ENCODE measurements at regions not wholly inside any gene's neighbourhood (a gene's known extent, or its start where the extent isn't known, plus 50 kb on each side); places are given as distances from the start of the nearest gene placed in this dataset.

DNA sequence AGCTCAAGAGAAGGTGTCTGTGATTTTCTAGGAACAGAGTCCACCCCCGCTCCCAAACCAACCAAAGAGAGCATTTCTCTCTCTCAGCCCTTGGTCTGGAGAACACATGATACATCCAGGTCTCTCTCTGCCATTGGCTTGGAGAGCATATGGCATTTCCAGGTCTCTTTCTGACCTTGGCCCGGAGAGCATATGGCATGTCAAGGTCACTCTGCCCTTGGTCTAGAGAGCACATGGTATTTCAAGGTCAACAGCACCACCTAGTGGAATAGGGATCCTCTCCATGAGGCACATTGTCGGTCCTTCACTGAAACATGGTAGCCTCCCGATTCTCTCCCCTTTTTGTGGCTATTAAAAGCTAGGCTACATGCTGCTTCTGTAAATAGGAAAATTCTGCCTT is 437.7 kb upstream of the OLFM3 start:
- Histone ChIP-seq H3K9me3 (no peaks in the 10 kb centered on the region), H3K4me1 (replicated peaks) (no peaks in the 10 kb centered on the region), H3K36me3 (no peaks in the 10 kb centered on the region), H3K27me3 (replicated peaks; ENCODE audit: insufficient read depth) (no peaks in the 10 kb centered on the region), H3K4me3 (no peak overlapping the region), H3K27ac (no peak overlapping the region)
- no peak for DNase-seq (ENCODE audit: low spot score)
- intact Hi-C loops (cut with DNase I) = no loop called here
- TF ChIP-seq POLR2A (IDR thresholded peaks at IDR 0.05) = no peak
- TF ChIP-seq, protein P1, sequence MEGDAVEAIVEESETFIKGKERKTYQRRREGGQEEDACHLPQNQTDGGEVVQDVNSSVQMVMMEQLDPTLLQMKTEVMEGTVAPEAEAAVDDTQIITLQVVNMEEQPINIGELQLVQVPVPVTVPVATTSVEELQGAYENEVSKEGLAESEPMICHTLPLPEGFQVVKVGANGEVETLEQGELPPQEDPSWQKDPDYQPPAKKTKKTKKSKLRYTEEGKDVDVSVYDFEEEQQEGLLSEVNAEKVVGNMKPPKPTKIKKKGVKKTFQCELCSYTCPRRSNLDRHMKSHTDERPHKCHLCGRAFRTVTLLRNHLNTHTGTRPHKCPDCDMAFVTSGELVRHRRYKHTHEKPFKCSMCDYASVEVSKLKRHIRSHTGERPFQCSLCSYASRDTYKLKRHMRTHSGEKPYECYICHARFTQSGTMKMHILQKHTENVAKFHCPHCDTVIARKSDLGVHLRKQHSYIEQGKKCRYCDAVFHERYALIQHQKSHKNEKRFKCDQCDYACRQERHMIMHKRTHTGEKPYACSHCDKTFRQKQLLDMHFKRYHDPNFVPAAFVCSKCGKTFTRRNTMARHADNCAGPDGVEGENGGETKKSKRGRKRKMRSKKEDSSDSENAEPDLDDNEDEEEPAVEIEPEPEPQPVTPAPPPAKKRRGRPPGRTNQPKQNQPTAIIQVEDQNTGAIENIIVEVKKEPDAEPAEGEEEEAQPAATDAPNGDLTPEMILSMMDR (IDR thresholded peaks at IDR 0.05) = no peak
- whole genome bisulfite sequencing = 68% methylated on average over 4 of the region's 4 CpGs

- WGBS = 100% methylated on average over 1 of the region's 1 CpG
- intact Hi-C loops (cut with DNase I) = no loop called here
- H3K36me3 ChIP-seq = no peaks in the 10 kb centered on the region
- no peaks in the 10 kb centered on the region for H3K9me3 ChIP-seq
- no peaks in the 10 kb centered on the region for H3K4me1 ChIP-seq (replicated peaks)
- no peak overlapping the region for H3K4me3 ChIP-seq
- TF ChIP-seq, protein P1 (IDR thresholded peaks at IDR 0.05) = no peak
- TF ChIP-seq POLR2AphosphoS5 (IDR thresholded peaks at IDR 0.05) = no peak
- H3K27me3 ChIP-seq (replicated peaks; ENCODE audit: insufficient read depth) = no peaks in the 10 kb centered on the region
- H3K27ac ChIP-seq = no peak overlapping the region
- no peak for DNase-seq (ENCODE audit: low spot score)
These were observed 434.5 kb upstream of the OLFM3 start for GRCh38 chr1:102431253-102431652.

DNA sequence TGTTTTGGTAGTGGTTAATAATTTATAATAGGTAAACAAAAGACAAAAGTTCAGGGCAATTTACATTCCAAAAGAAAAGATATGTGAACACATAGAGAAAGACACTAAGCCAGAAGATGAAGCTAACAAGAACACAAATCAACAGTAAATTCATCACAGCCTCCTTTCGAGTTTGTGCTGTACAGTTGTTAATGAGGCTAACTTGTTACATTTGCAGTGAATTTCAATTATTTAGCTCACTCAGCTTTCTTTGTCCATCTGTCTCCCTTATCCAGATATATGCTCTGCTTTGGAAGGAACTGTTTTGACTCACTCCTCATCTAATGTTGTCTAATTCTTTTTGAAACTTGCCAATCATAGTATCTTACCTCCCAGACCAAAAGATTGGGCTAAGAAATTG is 423.3 kb upstream of the OLFM3 start:
- WGBS = 47% methylated on average over 1 of the region's 1 CpG
- intact Hi-C loops (cut with DNase I) = no loop called here

More for the DNA sequence above, 423.3 kb upstream of the OLFM3 start:
- no peak for DNase-seq (ENCODE audit: low spot score)
- Histone ChIP-seq H3K4me3 (no peak overlapping the region), H3K27me3 (replicated peaks; ENCODE audit: insufficient read depth) (no peaks in the 10 kb centered on the region), H3K27ac (no peak overlapping the region), H3K9me3 (no peaks in the 10 kb centered on the region), H3K4me1 (replicated peaks) (no peaks in the 10 kb centered on the region), H3K36me3 (no peaks in the 10 kb centered on the region)
- TF ChIP-seq POLR2AphosphoS5 (IDR thresholded peaks at IDR 0.05) (no peak), POLR2A (IDR thresholded peaks at IDR 0.05) (no peak)
- TF ChIP-seq, protein P1 (IDR thresholded peaks at IDR 0.05) = no peak
